Astrocyte (in vitro differentiated cells and primary cell): ENCODE measurements at regions not wholly inside any gene's neighbourhood (a gene's known extent, or its start where the extent isn't known, plus 50 kb on each side); places are given as distances from the start of the nearest gene placed in this dataset.

Experiments
- DNase-seq: peaks from one replicate; pipeline ENCODE4 v3.0.0-alpha.2; 2010; ENCODE audit warnings: low read depth
- FAIRE-seq: peaks from 2 replicates; lab custom pipeline; 2011; peaks lifted over from hg19 to GRCh38; lab: Jason Lieb, UNC
- H2AFZ ChIP-seq: 2 replicates; pipeline ENCODE4 v1.6.0; 2012; ENCODE audit warnings: low read depth, low read length, inconsistent platforms
- H3K27ac ChIP-seq: 2 replicates; pipeline ENCODE4 v1.5.1; 2011; ENCODE audit warnings: low read depth, low read length, inconsistent platforms
- H3K27me3 ChIP-seq: 2 replicates; pipeline ENCODE4 v1.6.0; 2011; ENCODE audit warnings: low read length, inconsistent platforms; ENCODE audit not compliant: insufficient read depth
- H3K36me3 ChIP-seq: 2 replicates; pipeline ENCODE4 v1.5.1; 2011; ENCODE audit warnings: low read length, inconsistent platforms; ENCODE audit not compliant: insufficient read depth
- H3K4me1 ChIP-seq: 2 replicates; pipeline ENCODE4 v1.5.1; 2011; ENCODE audit warnings: low read length, inconsistent platforms; ENCODE audit not compliant: insufficient read depth
- H3K4me2 ChIP-seq: 2 replicates; pipeline ENCODE4 v1.6.0; 2012; ENCODE audit warnings: low read length, inconsistent platforms
- H3K4me3 ChIP-seq: 2 replicates; pipeline ENCODE4 v1.5.1; 2011; ENCODE audit warnings: low read depth, mild to moderate bottlenecking, low read length, inconsistent platforms; ENCODE audit not compliant: insufficient read depth
- H3K79me2 ChIP-seq: 2 replicates; pipeline ENCODE4 v1.6.0; 2012; ENCODE audit warnings: mild to moderate bottlenecking, low read length, inconsistent platforms; ENCODE audit not compliant: insufficient read depth
- H3K9ac ChIP-seq: 2 replicates; pipeline ENCODE4 v1.6.0; 2012; ENCODE audit warnings: mild to moderate bottlenecking, low read length, inconsistent platforms
- H3K9me3 ChIP-seq: 2 replicates; pipeline ENCODE4 v1.5.1; 2012; ENCODE audit warnings: low read depth, mild to moderate bottlenecking, low read length, inconsistent platforms; ENCODE audit not compliant: insufficient read depth
- H4K20me1 ChIP-seq: 2 replicates; pipeline ENCODE4 v1.6.0; 2012; ENCODE audit warnings: low read length, inconsistent platforms; ENCODE audit not compliant: insufficient read depth
- H3K27ac Mint-ChIP-seq: one replicate; pipeline ENCODE4 v1.8.0; 2021; ENCODE audit warnings: mild to moderate bottlenecking, mixed read lengths; ENCODE audit not compliant: unreplicated experiment
- H3K27me3 Mint-ChIP-seq: one replicate; pipeline ENCODE4 v1.8.0; 2021; ENCODE audit warnings: low read depth, mixed read lengths; ENCODE audit not compliant: unreplicated experiment
- H3K36me3 Mint-ChIP-seq: one replicate; pipeline ENCODE4 v1.8.0; 2021; ENCODE audit warnings: low read depth, mixed read lengths; ENCODE audit not compliant: unreplicated experiment
- H3K4me1 Mint-ChIP-seq: one replicate; pipeline ENCODE4 v1.8.0; 2021; ENCODE audit warnings: low read depth, mixed read lengths; ENCODE audit not compliant: unreplicated experiment
- H3K4me3 Mint-ChIP-seq: one replicate; pipeline ENCODE4 v1.8.0; 2021; ENCODE audit warnings: mild to moderate bottlenecking, moderate library complexity, mixed read lengths; ENCODE audit not compliant: unreplicated experiment
- H3K9me3 Mint-ChIP-seq: one replicate; pipeline ENCODE4 v1.8.0; 2021; ENCODE audit warnings: mild to moderate bottlenecking, mixed read lengths; ENCODE audit not compliant: unreplicated experiment
- CTCF ChIP-seq: IDR thresholded peaks from 2 replicates; pipeline ENCODE4 v1.5.1; 2011; ENCODE audit warnings: low read depth, mild to moderate bottlenecking, inconsistent platforms, low read length, moderate library complexity; ENCODE audit not compliant: insufficient read depth
- EZH2 ChIP-seq: IDR thresholded peaks from 2 replicates; pipeline ENCODE4 v1.6.1; 2012; ENCODE audit warnings: mild to moderate bottlenecking, low read length, inconsistent platforms; ENCODE audit not compliant: insufficient read depth

- H3K9ac ChIP-seq = no peak overlapping the region
- H3K4me2 ChIP-seq = peak overlapping the region; percentile 31
- H3K9me3 ChIP-seq = no peaks in the 10 kb centered on the region
- H3K4me1 ChIP-seq = peaks cover 10% of the 10 kb centered on the region
- no peak overlapping the region for H3K27ac Mint-ChIP-seq
- peaks cover 4% of the 10 kb centered on the region for H3K9me3 Mint-ChIP-seq
- no peak overlapping the region for H3K4me3 Mint-ChIP-seq
- no peaks in the 10 kb centered on the region for H3K36me3 ChIP-seq
- H3K4me1 Mint-ChIP-seq = peaks cover 14% of the 10 kb centered on the region
- no peaks in the 10 kb centered on the region for H3K27me3 ChIP-seq
- peak; percentile 83 for DNase-seq
- no peak overlapping the region for H3K4me3 ChIP-seq
- FAIRE-seq = no peak
- no peaks in the 10 kb centered on the region for H3K79me2 ChIP-seq
- H3K27me3 Mint-ChIP-seq = no peaks in the 10 kb centered on the region
- TF ChIP-seq CTCF (no peak), EZH2 (no peak)
- no peaks in the 10 kb centered on the region for H3K36me3 Mint-ChIP-seq
- no peak overlapping the region for H3K27ac ChIP-seq
- no peaks in the 10 kb centered on the region for H4K20me1 ChIP-seq
- no peak overlapping the region for H2AFZ ChIP-seq
Measured at GRCh38 chr12:67426067-67426466, 156.9 kb downstream of the CAND1 start.

- Histone ChIP-seq H3K27ac (no peak overlapping the region), H4K20me1 (no peaks in the 10 kb centered on the region), H3K4me3 (no peak overlapping the region), H3K9ac (no peak overlapping the region), H3K27me3 (no peaks in the 10 kb centered on the region), H3K4me2 (no peak overlapping the region), H3K9me3 (no peaks in the 10 kb centered on the region), H3K36me3 (no peaks in the 10 kb centered on the region), H3K79me2 (no peaks in the 10 kb centered on the region), H3K4me1 (peaks cover 10% of the 10 kb centered on the region), H2AFZ (no peak overlapping the region)
- Mint-ChIP-seq H3K36me3 (no peaks in the 10 kb centered on the region), H3K4me3 (no peak overlapping the region), H3K27ac (no peak overlapping the region), H3K9me3 (peaks cover 4% of the 10 kb centered on the region), H3K27me3 (no peaks in the 10 kb centered on the region), H3K4me1 (peaks cover 14% of the 10 kb centered on the region)
- FAIRE-seq (no peak), DNase-seq (no peak)
- TF ChIP-seq CTCF (no peak), EZH2 (no peak)
Measured at GRCh38 chr12:67427336-67427735, 158.2 kb downstream of the CAND1 start.

GRCh38 chr12:67428431-67428830 is 159.3 kb downstream of the CAND1 start:
- Histone ChIP-seq H3K4me2 (no peak overlapping the region), H3K79me2 (no peaks in the 10 kb centered on the region), H3K9ac (no peak overlapping the region), H4K20me1 (no peaks in the 10 kb centered on the region), H3K27ac (no peak overlapping the region), H3K27me3 (no peaks in the 10 kb centered on the region), H3K4me3 (no peak overlapping the region), H3K36me3 (no peaks in the 10 kb centered on the region), H2AFZ (no peak overlapping the region), H3K9me3 (no peaks in the 10 kb centered on the region), H3K4me1 (peaks cover 12% of the 10 kb centered on the region)
- TF ChIP-seq EZH2 (no peak), CTCF (no peak)
- Mint-ChIP-seq H3K36me3 (no peaks in the 10 kb centered on the region), H3K4me3 (no peak overlapping the region), H3K4me1 (peaks cover 14% of the 10 kb centered on the region), H3K27me3 (no peaks in the 10 kb centered on the region), H3K9me3 (peaks cover 4% of the 10 kb centered on the region), H3K27ac (no peak overlapping the region)
- FAIRE-seq (no peak), DNase-seq (no peak)
